Osteoblast (primary cell): ENCODE measurements at regions not wholly inside any gene's neighbourhood (a gene's known extent, or its start where the extent isn't known, plus 50 kb on each side); places are given as distances from the start of the nearest gene placed in this dataset.

Source experiments
- DNase-seq: peaks from one replicate; pipeline ENCODE4 v3.0.0; 2011; ENCODE audit warnings: low spot score, mixed read lengths; ENCODE audit not compliant: insufficient read length; ENCODE audit errors: missing footprints
- H2AFZ ChIP-seq: 2 replicates; pipeline ENCODE4 v1.6.0; 2011; ENCODE audit warnings: mild to moderate bottlenecking, low read length
- H3K27ac ChIP-seq: 2 replicates; pipeline ENCODE4 v1.5.1; 2011; ENCODE audit warnings: mild to moderate bottlenecking, low read depth, low read length, moderate library complexity
- H3K27me3 ChIP-seq: 2 replicates; pipeline ENCODE4 v1.6.0; 2012; ENCODE audit warnings: mild to moderate bottlenecking, control low read depth, inconsistent platforms, low read length, moderate library complexity; ENCODE audit not compliant: insufficient read depth
- H3K36me3 ChIP-seq: 2 replicates; pipeline ENCODE4 v1.5.1; 2011; ENCODE audit warnings: mild to moderate bottlenecking, low read length, control low read depth, moderate library complexity; ENCODE audit not compliant: insufficient read depth
- H3K4me1 ChIP-seq: 2 replicates; pipeline ENCODE4 v1.5.1; 2011; ENCODE audit warnings: mild to moderate bottlenecking, low read length, control low read depth, moderate library complexity; ENCODE audit not compliant: insufficient read depth
- H3K4me2 ChIP-seq: 2 replicates; pipeline ENCODE4 v1.6.0; 2011; ENCODE audit warnings: mild to moderate bottlenecking, low read length; ENCODE audit not compliant: insufficient read depth
- H3K4me3 ChIP-seq: fragments of 200-600 bp; sonication (generic); 3 replicates; pipeline ENCODE4 v1.5.1; 2012; ENCODE audit warnings: mild to moderate bottlenecking, low read length, inconsistent platforms; ENCODE audit not compliant: insufficient read depth
- H3K79me2 ChIP-seq: 2 replicates; pipeline ENCODE4 v1.6.0; 2012; ENCODE audit warnings: mild to moderate bottlenecking, low read length, control low read depth, inconsistent platforms; ENCODE audit not compliant: insufficient read depth
- H3K9me3 ChIP-seq: 2 replicates; pipeline ENCODE4 v1.5.1; 2011; ENCODE audit warnings: low read depth, low read length, control low read depth
- H4K20me1 ChIP-seq: 2 replicates; pipeline ENCODE4 v1.6.0; 2012; ENCODE audit warnings: mild to moderate bottlenecking, low read length, control low read depth; ENCODE audit not compliant: insufficient read depth
- CTCF ChIP-seq: IDR thresholded peaks from 2 replicates; pipeline ENCODE4 v1.5.1; 2011; ENCODE audit warnings: mild to moderate bottlenecking, low read depth, low read length, moderate library complexity; ENCODE audit errors: extremely low read depth

- Histone ChIP-seq H4K20me1 (no peaks in the 10 kb centered on the region), H3K27ac (no peak overlapping the region), H3K4me2 (no peak overlapping the region), H3K4me1 (no peaks in the 10 kb centered on the region), H3K4me3 (no peak overlapping the region), H3K9me3 (no peaks in the 10 kb centered on the region), H3K27me3 (no peaks in the 10 kb centered on the region), H2AFZ (no peak overlapping the region), H3K79me2 (no peaks in the 10 kb centered on the region), H3K36me3 (no peaks in the 10 kb centered on the region)
- DNase-seq = no peak
- no peak for TF ChIP-seq CTCF
Observed at GRCh38 chr12:58268069-58268468, 326.7 kb downstream of the ATP23 start.

- Histone ChIP-seq H3K4me1 (no peaks in the 10 kb centered on the region), H3K27ac (no peak overlapping the region), H4K20me1 (no peaks in the 10 kb centered on the region), H3K36me3 (no peaks in the 10 kb centered on the region), H3K79me2 (no peaks in the 10 kb centered on the region), H3K4me2 (no peak overlapping the region), H3K27me3 (no peaks in the 10 kb centered on the region), H3K4me3 (no peak overlapping the region), H3K9me3 (no peaks in the 10 kb centered on the region), H2AFZ (no peak overlapping the region)
- TF ChIP-seq CTCF = no peak
- DNase-seq = no peak
Observed at GRCh38 chr12:58269476-58269875, 328.1 kb downstream of the ATP23 start.

- no peak for DNase-seq
- Histone ChIP-seq H3K27me3 (no peaks in the 10 kb centered on the region), H3K4me1 (no peaks in the 10 kb centered on the region), H3K79me2 (no peaks in the 10 kb centered on the region), H3K9me3 (no peaks in the 10 kb centered on the region), H3K4me2 (no peak overlapping the region), H3K36me3 (no peaks in the 10 kb centered on the region), H2AFZ (no peak overlapping the region), H3K4me3 (no peak overlapping the region), H4K20me1 (no peaks in the 10 kb centered on the region), H3K27ac (no peak overlapping the region)
- no peak for TF ChIP-seq CTCF
Observed at GRCh38 chr12:58270966-58271705, 329.8 kb downstream of the ATP23 start.

- no peak for TF ChIP-seq CTCF
- DNase-seq = no peak
- no peaks in the 10 kb centered on the region for H3K4me1 ChIP-seq
- H3K4me2 ChIP-seq = no peak overlapping the region
- H3K79me2 ChIP-seq = no peaks in the 10 kb centered on the region
- no peak overlapping the region for H2AFZ ChIP-seq
- no peaks in the 10 kb centered on the region for H4K20me1 ChIP-seq
- no peaks in the 10 kb centered on the region for H3K27me3 ChIP-seq
- no peak overlapping the region for H3K4me3 ChIP-seq
- peaks cover 2% of the 10 kb centered on the region for H3K9me3 ChIP-seq
- no peak overlapping the region for H3K27ac ChIP-seq
- H3K36me3 ChIP-seq = no peaks in the 10 kb centered on the region
Observed at GRCh38 chr12:58272461-58272860, 331.1 kb downstream of the ATP23 start.
